SH-SY5Y (cell line): ENCODE measurements at regions not wholly inside any gene's neighbourhood (a gene's known extent, or its start where the extent isn't known, plus 50 kb on each side); places are given as distances from the start of the nearest gene placed in this dataset.

ENCODE experiments used
- GATA2 ChIP-seq: IDR thresholded peaks from 2 replicates; pipeline ENCODE4 v1.6.1; 2011; ENCODE audit warnings: mild to moderate bottlenecking, low read depth, low read length
- GATA3 ChIP-seq: IDR thresholded peaks from 2 replicates; pipeline ENCODE4 v1.6.1; 2011; ENCODE audit warnings: low read depth, mild to moderate bottlenecking, low read length, moderate library complexity

GRCh38 chr13:73337532-73337931, 278.7 kb downstream of the KLF5 start:
- TF ChIP-seq GATA3, result no peak
- no peak for TF ChIP-seq GATA2
